ENCODE measurements at regions not wholly inside any gene's neighbourhood (a gene's known extent, or its start where the extent isn't known, plus 50 kb on each side); places are given as distances from the start of the nearest gene placed in this dataset.
"Not testable (repeated sequence)": the region's sequence is repeated elsewhere in the genome, so short reads cannot be mapped to it uniquely, and the experiment has no call there.

DNA sequence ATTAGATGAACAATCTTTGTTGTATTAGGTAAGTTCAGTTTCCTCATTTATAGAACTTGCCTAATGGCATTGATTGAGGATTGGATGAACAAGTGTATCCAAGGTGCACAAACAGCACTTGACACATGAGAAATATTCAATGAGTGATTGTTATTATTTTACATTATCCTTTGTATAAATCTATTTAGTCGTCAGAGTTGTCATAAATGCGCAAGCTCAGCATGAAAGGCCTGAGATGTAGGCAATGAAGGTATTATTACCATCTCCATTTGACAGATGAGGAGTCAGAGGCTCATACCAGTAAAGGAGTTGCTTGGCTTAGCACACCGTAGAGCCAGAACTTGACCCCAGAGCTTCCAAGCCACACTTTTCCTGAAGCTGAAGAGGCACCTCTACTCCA lies 291.4 kb downstream of the C1D start:
- in situ Hi-C loops (cut with MboI; ENCODE audit: low sequenced_read_pairs, unreplicated experiment) = no loop called here
- DNase-seq (ENCODE audit: low spot score) = no peak
- TF ChIP-seq, protein P1, sequence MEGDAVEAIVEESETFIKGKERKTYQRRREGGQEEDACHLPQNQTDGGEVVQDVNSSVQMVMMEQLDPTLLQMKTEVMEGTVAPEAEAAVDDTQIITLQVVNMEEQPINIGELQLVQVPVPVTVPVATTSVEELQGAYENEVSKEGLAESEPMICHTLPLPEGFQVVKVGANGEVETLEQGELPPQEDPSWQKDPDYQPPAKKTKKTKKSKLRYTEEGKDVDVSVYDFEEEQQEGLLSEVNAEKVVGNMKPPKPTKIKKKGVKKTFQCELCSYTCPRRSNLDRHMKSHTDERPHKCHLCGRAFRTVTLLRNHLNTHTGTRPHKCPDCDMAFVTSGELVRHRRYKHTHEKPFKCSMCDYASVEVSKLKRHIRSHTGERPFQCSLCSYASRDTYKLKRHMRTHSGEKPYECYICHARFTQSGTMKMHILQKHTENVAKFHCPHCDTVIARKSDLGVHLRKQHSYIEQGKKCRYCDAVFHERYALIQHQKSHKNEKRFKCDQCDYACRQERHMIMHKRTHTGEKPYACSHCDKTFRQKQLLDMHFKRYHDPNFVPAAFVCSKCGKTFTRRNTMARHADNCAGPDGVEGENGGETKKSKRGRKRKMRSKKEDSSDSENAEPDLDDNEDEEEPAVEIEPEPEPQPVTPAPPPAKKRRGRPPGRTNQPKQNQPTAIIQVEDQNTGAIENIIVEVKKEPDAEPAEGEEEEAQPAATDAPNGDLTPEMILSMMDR (IDR thresholded peaks at IDR 0.05; ENCODE audit: borderline replicate concordance, control extremely low read depth, extremely low read depth, insufficient read depth, missing control alignments) = no peak

DNA sequence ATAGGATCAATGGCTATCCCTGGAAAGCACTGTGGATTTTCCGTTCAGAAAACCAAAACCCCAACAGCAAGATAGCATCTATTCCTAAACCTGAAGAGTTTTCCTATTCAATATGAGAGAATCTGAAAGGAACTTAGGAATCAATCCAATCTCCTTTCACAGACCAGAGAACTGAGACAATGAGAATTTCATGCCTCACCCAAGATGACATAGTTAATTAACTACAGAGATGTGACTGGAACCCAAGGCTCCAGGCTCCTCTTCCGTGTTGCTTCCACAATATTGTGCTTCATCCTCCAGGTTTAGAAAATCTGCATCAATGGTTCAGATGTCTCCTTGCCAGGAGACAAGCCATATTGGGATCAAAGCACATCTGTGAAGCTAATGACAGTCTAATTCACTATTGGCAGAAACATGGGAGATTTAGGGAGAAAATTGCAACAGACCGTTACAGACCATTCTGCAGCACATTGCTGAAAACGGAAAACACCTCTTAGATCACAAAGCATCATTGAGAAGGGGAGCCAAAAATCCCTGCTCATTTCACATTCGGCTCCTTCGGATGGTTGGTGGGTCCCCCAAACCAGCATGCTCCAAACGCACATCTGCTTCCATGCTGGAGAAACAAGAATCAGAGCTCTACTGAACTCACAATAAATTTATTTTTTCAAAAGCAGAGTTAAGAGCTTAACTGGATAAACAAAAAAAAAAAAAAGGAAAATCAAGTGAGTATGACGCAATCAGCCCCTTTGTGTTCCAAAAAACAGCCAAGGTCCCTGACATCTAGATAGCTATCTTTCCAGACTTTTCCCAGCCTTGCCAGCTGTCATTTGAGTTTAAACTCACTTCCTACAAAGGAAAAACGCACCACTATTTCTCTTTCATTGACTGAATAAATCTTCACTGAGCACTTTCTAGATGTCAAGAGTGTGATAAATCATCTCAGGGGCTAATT lies 290.3 kb downstream of the C1D start:
- TF ChIP-seq, protein P1 (IDR thresholded peaks at IDR 0.05; ENCODE audit: borderline replicate concordance, control extremely low read depth, extremely low read depth, insufficient read depth, missing control alignments) = no peak
- no peak for DNase-seq (ENCODE audit: low spot score)
- in situ Hi-C loops (cut with MboI; ENCODE audit: low sequenced_read_pairs, unreplicated experiment) = no loop called here

DNA sequence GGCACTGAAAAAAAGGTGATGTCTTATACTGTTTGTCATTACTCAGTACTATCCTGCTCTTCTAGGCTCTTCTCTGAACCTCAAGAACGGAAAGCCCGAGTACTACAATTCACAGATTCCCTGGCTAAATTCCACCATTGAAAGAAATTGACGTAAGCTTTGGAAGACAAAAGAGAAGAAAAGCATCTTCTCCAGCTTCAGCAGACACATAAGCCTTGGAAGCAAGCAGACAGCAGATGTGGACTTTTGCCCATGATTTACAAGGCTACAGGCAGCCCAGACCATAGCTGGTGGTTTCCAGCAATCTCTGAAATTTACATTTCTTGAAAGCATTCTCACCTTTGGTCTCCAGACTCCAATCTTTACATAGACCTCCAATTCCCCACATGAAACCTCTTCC lies 289.0 kb downstream of the C1D start:
- no peak for DNase-seq (ENCODE audit: low spot score)
- TF ChIP-seq, protein P1 (IDR thresholded peaks at IDR 0.05; ENCODE audit: borderline replicate concordance, control extremely low read depth, extremely low read depth, insufficient read depth, missing control alignments) = no peak
- in situ Hi-C loops (cut with MboI; ENCODE audit: low sequenced_read_pairs, unreplicated experiment) = no loop called here

DNA sequence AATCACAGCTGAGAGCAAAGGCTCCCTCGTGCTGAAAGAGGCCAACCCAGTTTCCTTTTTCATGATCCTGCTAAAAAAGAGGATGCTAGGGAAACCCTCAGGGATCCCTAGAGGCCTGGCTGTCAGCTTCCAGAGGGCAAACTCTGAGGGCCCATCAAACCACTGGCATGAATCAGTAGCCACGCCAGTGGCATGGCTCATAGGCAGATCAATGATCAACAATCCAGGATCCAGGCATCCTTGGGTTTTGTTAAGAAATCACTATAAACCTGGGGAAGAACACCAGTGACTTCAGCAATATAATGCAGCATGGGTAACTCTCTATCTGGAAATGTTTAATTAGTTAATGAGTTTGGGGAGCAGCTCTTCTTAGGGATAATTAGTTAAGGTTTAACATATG lies 286.5 kb downstream of the C1D start:
- no peak for DNase-seq (ENCODE audit: low spot score)
- in situ Hi-C loops (cut with MboI; ENCODE audit: low sequenced_read_pairs, unreplicated experiment) = no loop called here
- TF ChIP-seq, protein P1 (IDR thresholded peaks at IDR 0.05; ENCODE audit: borderline replicate concordance, control extremely low read depth, extremely low read depth, insufficient read depth, missing control alignments) = no peak

DNA sequence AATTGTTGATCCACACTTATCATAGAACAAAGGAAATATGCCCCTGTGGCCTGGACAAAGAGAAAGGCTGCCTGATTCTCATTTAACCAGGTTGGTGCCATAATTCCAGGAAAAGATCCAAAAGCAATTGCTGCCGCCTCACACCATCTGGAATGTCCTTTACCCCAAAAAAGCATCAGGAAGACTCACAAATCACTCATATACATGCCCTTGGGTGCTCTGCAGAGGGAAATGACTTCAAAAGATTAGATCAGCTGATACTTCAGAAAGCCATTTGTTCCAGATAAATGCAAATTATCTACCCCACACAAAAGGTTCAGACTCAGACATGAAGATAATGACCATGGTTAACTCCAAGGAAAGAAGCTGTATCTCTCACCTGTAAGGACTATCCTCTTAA lies 285.8 kb downstream of the C1D start:
- in situ Hi-C loops (cut with MboI; ENCODE audit: low sequenced_read_pairs, unreplicated experiment) = no loop called here
- TF ChIP-seq, protein P1 (IDR thresholded peaks at IDR 0.05; ENCODE audit: borderline replicate concordance, control extremely low read depth, extremely low read depth, insufficient read depth, missing control alignments) = no peak
- no peak for DNase-seq (ENCODE audit: low spot score)

DNA sequence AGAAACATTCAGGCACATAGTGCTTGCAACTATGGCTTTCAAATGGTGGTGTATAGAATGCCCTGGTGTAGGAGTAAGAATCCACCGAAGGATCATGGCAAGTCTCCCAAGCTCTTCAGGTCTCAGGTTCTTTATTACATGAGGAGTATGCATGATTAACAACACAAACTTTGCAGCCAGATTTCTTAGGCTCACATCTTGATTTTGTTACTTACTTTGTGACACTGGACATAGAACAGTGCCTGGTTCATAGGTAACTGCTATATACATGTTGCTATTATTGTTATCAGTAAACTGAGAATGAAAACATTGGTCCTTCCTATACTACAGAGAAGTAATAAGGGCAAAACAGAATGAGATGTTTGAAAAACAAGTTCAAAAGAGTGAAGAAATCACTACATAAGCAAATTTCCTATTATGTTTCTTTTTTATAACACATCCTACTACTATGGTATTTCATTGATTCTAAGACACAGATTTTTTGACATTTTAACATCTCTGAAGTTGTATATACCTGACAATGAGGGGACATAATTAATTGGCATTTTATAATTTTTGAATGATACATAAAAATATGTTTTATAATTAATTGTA lies 284.9 kb downstream of the C1D start:
- DNase-seq (ENCODE audit: low spot score) = no peak
- in situ Hi-C loops (cut with MboI; ENCODE audit: low sequenced_read_pairs, unreplicated experiment) = no loop called here
- TF ChIP-seq, protein P1 (IDR thresholded peaks at IDR 0.05; ENCODE audit: borderline replicate concordance, control extremely low read depth, extremely low read depth, insufficient read depth, missing control alignments) = no peak

DNA sequence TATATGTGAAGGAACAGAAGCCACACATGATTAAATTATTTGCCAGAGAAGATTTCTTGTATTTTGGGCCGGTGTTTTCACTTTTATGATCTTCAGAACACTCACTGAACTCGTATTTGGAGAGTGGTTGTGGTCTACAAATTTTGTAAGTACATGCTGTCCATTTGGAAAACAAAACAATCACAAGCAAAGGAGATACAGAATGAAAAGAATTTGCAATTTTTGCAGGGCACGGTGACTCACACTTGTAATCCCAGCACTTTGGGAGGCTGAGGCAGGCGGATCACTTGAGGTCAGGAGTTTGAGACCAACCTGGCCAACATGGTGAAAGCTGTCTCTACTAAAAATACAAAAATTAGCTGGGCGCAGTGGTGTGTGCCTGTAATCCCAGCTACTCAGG lies 282.0 kb downstream of the C1D start:
- DNase-seq (ENCODE audit: low spot score); in situ Hi-C loops (cut with MboI; ENCODE audit: low sequenced_read_pairs, unreplicated experiment): not testable (repeated sequence)

Data from GM13976 (cell line).